Fibroblast of mammary gland (primary cell): ENCODE measurements at regions not wholly inside any gene's neighbourhood (a gene's known extent, or its start where the extent isn't known, plus 50 kb on each side); places are given as distances from the start of the nearest gene placed in this dataset.

ENCODE experiments used
- DNase-seq: peaks from one replicate; pipeline ENCODE4 v3.0.0-alpha.2; 2010; ENCODE audit warnings: low read depth
- H3K4me3 ChIP-seq: 2 replicates; pipeline ENCODE4 v1.5.1; 2011; ENCODE audit warnings: low read depth, mild to moderate bottlenecking, low read length, moderate library complexity; ENCODE audit not compliant: control insufficient read depth
- CTCF ChIP-seq: conservative IDR thresholded peaks from 2 replicates; pipeline ENCODE4 v1.5.1; 2011; ENCODE audit warnings: low read depth, low read length, inconsistent platforms; ENCODE audit not compliant: control insufficient read depth, insufficient read depth

DNA sequence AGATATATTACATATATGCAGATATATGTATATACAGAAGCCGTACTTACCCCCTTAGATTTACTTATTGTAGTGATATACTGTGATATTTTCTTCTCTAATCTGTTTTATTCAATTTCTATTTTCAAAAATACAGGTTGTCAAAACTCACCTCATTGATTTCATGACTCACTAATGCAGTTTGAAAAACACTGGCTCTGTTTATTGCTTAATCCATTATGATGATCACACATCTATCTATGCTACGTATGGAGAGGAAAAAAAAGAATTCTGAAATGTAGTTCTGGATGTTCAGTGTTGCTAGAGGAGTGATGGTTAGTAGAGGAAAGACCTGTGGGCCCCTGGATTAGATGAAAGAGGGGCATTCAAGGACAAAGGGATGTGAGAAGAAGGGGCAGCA, 121.0 kb upstream of the RPS23 start:
- no peak overlapping the region for H3K4me3 ChIP-seq
- no peak for TF ChIP-seq CTCF
- DNase-seq = no peak

DNA sequence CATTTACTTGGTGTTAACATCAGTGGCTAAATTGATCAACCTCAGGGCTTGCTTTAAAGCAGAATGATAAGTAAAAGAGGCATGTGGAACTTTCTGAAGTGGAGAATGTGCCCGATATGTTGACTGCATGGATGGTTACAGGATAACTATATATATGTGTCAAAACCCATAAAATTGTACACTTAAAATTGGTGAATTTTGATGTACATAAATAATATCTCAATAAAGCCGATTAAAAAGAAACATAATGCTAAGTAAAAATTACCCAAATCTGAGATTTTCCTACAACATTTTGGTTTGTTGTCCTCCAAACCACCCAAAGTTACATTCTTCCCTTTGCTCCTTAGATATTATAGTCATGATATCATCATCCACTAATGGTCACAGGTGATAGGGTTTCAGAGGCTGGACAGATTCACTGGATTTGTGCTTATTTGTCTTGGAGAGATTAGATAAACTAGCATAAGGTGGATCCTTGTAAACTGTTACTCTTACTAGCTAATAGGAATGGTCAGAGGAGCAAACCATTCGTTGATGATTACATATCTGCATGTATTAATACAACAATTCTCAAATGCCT, 119.7 kb upstream of the RPS23 start:
- no peak for TF ChIP-seq CTCF
- no peak for DNase-seq
- H3K4me3 ChIP-seq = no peak overlapping the region

DNA sequence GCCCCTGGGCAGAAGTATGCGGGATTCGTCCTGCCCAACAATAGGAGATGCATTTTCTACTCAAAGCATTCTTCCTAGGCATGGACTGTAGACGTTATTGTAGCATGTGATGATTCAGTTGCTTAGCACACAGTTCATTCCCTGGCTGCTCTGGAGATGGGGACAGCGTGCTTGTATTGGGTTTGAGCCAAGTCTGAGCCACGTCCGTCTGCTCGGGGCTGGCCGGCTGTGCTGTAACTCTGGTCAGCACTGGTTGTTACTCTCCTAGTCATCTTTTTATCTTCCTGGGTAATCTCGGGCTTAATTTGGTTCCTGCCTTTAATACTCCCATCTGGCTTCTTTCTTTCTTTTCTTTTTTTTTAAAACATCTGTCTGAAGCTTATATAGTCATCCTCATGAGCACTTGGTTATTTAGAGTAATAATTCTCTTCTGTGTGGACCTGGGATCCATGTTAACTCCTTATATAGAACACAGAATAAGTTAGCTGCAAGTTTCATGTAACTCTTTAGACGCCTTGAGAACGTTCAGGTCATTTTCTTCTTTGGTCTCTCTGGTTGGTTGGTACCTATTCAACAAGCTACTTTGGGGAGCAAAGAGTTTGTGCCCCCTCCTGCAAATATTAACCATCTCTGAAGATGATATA, 118.8 kb upstream of the RPS23 start:
- TF ChIP-seq CTCF = no peak
- peak; percentile 99 for DNase-seq
- H3K4me3 ChIP-seq = no peak overlapping the region

GRCh38 chr5:82396396-82396795, 118.2 kb upstream of the RPS23 start:
- DNase-seq = no peak
- H3K4me3 ChIP-seq = no peak overlapping the region
- TF ChIP-seq CTCF = no peak

DNA sequence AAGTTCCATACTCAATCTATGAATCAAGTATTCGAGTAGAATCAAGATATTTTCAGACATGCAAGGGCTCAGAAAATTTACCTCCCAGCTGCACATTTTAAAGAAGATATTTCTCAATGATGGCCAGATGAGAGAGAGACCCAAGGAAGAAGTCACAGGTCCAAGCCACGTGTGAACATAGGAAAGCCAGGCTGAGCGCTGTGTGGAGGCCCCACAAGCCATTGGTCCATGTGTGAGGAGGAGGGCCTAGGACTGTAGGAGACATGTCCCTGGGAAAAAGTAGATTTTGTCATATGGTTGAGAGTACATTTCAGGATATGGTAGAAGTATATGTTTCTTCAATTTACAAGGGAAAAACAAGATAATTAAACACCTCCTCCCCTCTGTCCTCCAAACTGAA, 115.8 kb upstream of the RPS23 start:
- no peak for DNase-seq
- H3K4me3 ChIP-seq = no peak overlapping the region
- no peak for TF ChIP-seq CTCF

DNA sequence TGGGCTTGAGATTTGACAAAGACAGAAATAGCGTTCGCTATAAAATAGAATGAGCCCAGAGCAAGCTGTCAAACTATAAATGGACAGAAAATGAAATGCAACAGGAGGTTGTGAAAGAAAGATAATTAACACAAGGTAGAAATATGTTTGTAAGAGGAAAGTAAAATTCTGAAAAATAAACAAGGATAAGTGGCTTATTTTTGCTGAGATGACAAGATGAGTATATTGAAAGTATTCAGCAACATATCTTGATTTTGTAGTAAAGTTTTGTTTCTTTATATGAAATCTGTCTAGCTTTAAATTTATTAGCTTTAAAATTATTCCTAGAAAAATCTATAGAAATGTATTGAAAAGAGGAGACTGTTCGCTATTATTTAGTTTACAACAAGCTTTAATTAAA, 111.9 kb upstream of the RPS23 start:
- no peak for DNase-seq
- no peak overlapping the region for H3K4me3 ChIP-seq
- TF ChIP-seq CTCF = no peak
